ENCODE measurements at regions not wholly inside any gene's neighbourhood (a gene's known extent, or its start where the extent isn't known, plus 50 kb on each side); places are given as distances from the start of the nearest gene placed in this dataset.

GRCh38 chr6:40755046-40755681 is 168.0 kb upstream of the LRFN2 start:
- DNase-seq (ENCODE audit: low read depth, low spot score): peak; percentile 37

GRCh38 chr6:40754461-40755045 is 167.4 kb upstream of the LRFN2 start:
- peak; percentile 33 for DNase-seq (ENCODE audit: low read depth, low spot score)

- no peak for DNase-seq (ENCODE audit: low read depth, low spot score)
Observed at GRCh38 chr6:40753675-40754448, 166.7 kb upstream of the LRFN2 start.

GRCh38 chr6:40753048-40753447 is 165.9 kb upstream of the LRFN2 start:
- no peak for DNase-seq (ENCODE audit: low read depth, low spot score)

GRCh38 chr6:40744835-40745234 is 157.7 kb upstream of the LRFN2 start:
- no peak for DNase-seq (ENCODE audit: low read depth, low spot score)

- DNase-seq (ENCODE audit: low read depth, low spot score): no peak
Observed at GRCh38 chr6:40743690-40744446, 156.7 kb upstream of the LRFN2 start.

GRCh38 chr6:40743226-40743625 is 156.1 kb upstream of the LRFN2 start:
- no peak for DNase-seq (ENCODE audit: low read depth, low spot score)

- no peak for DNase-seq (ENCODE audit: low read depth, low spot score)
Observed at GRCh38 chr6:40740518-40740917, 153.4 kb upstream of the LRFN2 start.

- no peak for DNase-seq (ENCODE audit: low read depth, low spot score)
Observed at GRCh38 chr6:40738551-40739193, 151.5 kb upstream of the LRFN2 start.

GRCh38 chr6:40735521-40735920 is 148.4 kb upstream of the LRFN2 start:
- peak; percentile 75 for DNase-seq (ENCODE audit: low read depth, low spot score)

GRCh38 chr6:40735121-40735520 is 148.0 kb upstream of the LRFN2 start:
- peak; percentile 74 for DNase-seq (ENCODE audit: low read depth, low spot score)

- no peak for DNase-seq (ENCODE audit: low read depth, low spot score)
Observed at GRCh38 chr6:40734607-40735006, 147.4 kb upstream of the LRFN2 start.

GRCh38 chr6:40733770-40734396 is 146.7 kb upstream of the LRFN2 start:
- no peak for DNase-seq (ENCODE audit: low read depth, low spot score)

GRCh38 chr6:40733290-40733689 is 146.1 kb upstream of the LRFN2 start:
- DNase-seq (ENCODE audit: low read depth, low spot score): no peak

- DNase-seq (ENCODE audit: low read depth, low spot score): no peak
Observed at GRCh38 chr6:40732878-40733277, 145.7 kb upstream of the LRFN2 start.

GRCh38 chr6:40728643-40729042 is 141.5 kb upstream of the LRFN2 start:
- no peak for DNase-seq (ENCODE audit: low read depth, low spot score)

- DNase-seq (ENCODE audit: low read depth, low spot score): no peak
Observed at GRCh38 chr6:40727271-40727670, 140.1 kb upstream of the LRFN2 start.

GRCh38 chr6:40726853-40727252 is 139.7 kb upstream of the LRFN2 start:
- no peak for DNase-seq (ENCODE audit: low read depth, low spot score)

- DNase-seq (ENCODE audit: low read depth, low spot score): no peak
Observed at GRCh38 chr6:40725390-40725789, 138.2 kb upstream of the LRFN2 start.

- no peak for DNase-seq (ENCODE audit: low read depth, low spot score)
Observed at GRCh38 chr6:40724886-40725285, 137.7 kb upstream of the LRFN2 start.

GRCh38 chr6:40723967-40724366 is 136.8 kb upstream of the LRFN2 start:
- no peak for DNase-seq (ENCODE audit: low read depth, low spot score)

Data from ELF-1 (cell line).